ENCODE measurements at regions not wholly inside any gene's neighbourhood (a gene's known extent, or its start where the extent isn't known, plus 50 kb on each side); places are given as distances from the start of the nearest gene placed in this dataset.
"Not testable (repeated sequence)": the region's sequence is repeated elsewhere in the genome, so short reads cannot be mapped to it uniquely, and the experiment has no call there.

- Histone ChIP-seq H3K4me2 (peak overlapping the region; percentile 82), H4K20me1 (peaks cover 44% of the 10 kb centered on the region; the same call in 1 of the 2 replicates), H3K9me3 (no peaks in the 10 kb centered on the region), H3K27me3 (no peaks in the 10 kb centered on the region), H3K4me1 (peaks cover 61% of the 10 kb centered on the region), H3K4me3 (peak overlapping the region; percentile 15), H3K36me3 (peaks cover 22% of the 10 kb centered on the region), H3K9ac (peak overlapping the region; percentile 66; the same call in 1 of the 2 replicates), H3K27ac (peak overlapping the region; percentile 32)
- no peak for TF ChIP-seq Cebpa-rat (IDR thresholded peaks at IDR 0.05)
Observed at GRCh38 chr7:130957137-130957513, 223.1 kb upstream of the KLF14 start.

GRCh38 chr7:130957722-130958435 is 223.9 kb upstream of the KLF14 start:
- Histone ChIP-seq H3K4me1 (peaks cover 68% of the 10 kb centered on the region), H3K4me2 (peak overlapping the region; percentile 82), H4K20me1 (peaks cover 37% of the 10 kb centered on the region; the same call in 1 of the 2 replicates), H3K36me3 (peaks cover 16% of the 10 kb centered on the region)
- not testable (repeated sequence) for H3K27me3 ChIP-seq, H3K9ac ChIP-seq, H3K4me3 ChIP-seq, H3K27ac ChIP-seq, H3K9me3 ChIP-seq

GRCh38 chr7:130958846-130959245 is 224.8 kb upstream of the KLF14 start:
- no peak for TF ChIP-seq Cebpa-rat (IDR thresholded peaks at IDR 0.05)

GRCh38 chr7:130959743-130960207 is 225.8 kb upstream of the KLF14 start:
- H3K27ac ChIP-seq: peak overlapping the region; percentile 83
- H3K4me2 ChIP-seq: peak overlapping the region; percentile 80
- H3K9me3 ChIP-seq: no peaks in the 10 kb centered on the region
- peaks cover 31% of the 10 kb centered on the region; the same call in 1 of the 2 replicates for H4K20me1 ChIP-seq
- peaks cover 79% of the 10 kb centered on the region for H3K4me1 ChIP-seq
- no peaks in the 10 kb centered on the region for H3K27me3 ChIP-seq
- peak overlapping the region; percentile 66 for H3K4me3 ChIP-seq
- TF ChIP-seq Cebpa-rat (IDR thresholded peaks at IDR 0.05): no peak
- peaks cover 9% of the 10 kb centered on the region; the same call in 1 of the 2 replicates for H3K36me3 ChIP-seq
- H3K9ac ChIP-seq: peak overlapping the region; percentile 82

More at GRCh38 chr7:130958846-130959245, 224.8 kb upstream of the KLF14 start:
- no peak overlapping the region for H3K27ac ChIP-seq
- no peak overlapping the region for H3K4me3 ChIP-seq
- H3K27me3 ChIP-seq: no peaks in the 10 kb centered on the region
- H3K9me3 ChIP-seq: no peaks in the 10 kb centered on the region
- peaks cover 16% of the 10 kb centered on the region for H3K36me3 ChIP-seq
- H3K4me1 ChIP-seq: peaks cover 74% of the 10 kb centered on the region
- no peak overlapping the region for H3K9ac ChIP-seq
- peak overlapping the region; percentile 82 for H3K4me2 ChIP-seq
- H4K20me1 ChIP-seq: peaks cover 37% of the 10 kb centered on the region; the same call in 1 of the 2 replicates

- Histone ChIP-seq H3K27ac (peak overlapping the region; percentile 83), H3K4me2 (peak overlapping the region; percentile 80), H3K9me3 (no peaks in the 10 kb centered on the region), H3K27me3 (no peaks in the 10 kb centered on the region), H3K9ac (peak overlapping the region; percentile 82), H3K4me3 (peak overlapping the region; percentile 66), H3K36me3 (peaks cover 3% of the 10 kb centered on the region; the same call in 1 of the 2 replicates), H3K4me1 (peaks cover 74% of the 10 kb centered on the region), H4K20me1 (peaks cover 25% of the 10 kb centered on the region; the same call in 1 of the 2 replicates)
- no peak for TF ChIP-seq Cebpa-rat (IDR thresholded peaks at IDR 0.05)
Observed at GRCh38 chr7:130960208-130960988, 226.4 kb upstream of the KLF14 start.

GRCh38 chr7:130961128-130961601 is 227.2 kb upstream of the KLF14 start:
- Histone ChIP-seq H4K20me1 (peaks cover 17% of the 10 kb centered on the region; the same call in 1 of the 2 replicates), H3K9me3 (no peaks in the 10 kb centered on the region), H3K27ac (peak overlapping the region; percentile 83), H3K4me2 (peak overlapping the region; percentile 80), H3K4me3 (peak overlapping the region; percentile 66), H3K36me3 (no peaks in the 10 kb centered on the region), H3K4me1 (peaks cover 67% of the 10 kb centered on the region), H3K27me3 (no peaks in the 10 kb centered on the region), H3K9ac (peak overlapping the region; percentile 82)
- TF ChIP-seq Cebpa-rat (IDR thresholded peaks at IDR 0.05): no peak

GRCh38 chr7:130962109-130962508 is 228.1 kb upstream of the KLF14 start:
- peak overlapping the region; percentile 13; the same call in 1 of the 2 replicates for H3K9ac ChIP-seq
- peaks cover 57% of the 10 kb centered on the region for H3K4me1 ChIP-seq

GRCh38 chr7:130963339-130963738 is 229.3 kb upstream of the KLF14 start:
- TF ChIP-seq Cebpa-rat (IDR thresholded peaks at IDR 0.05): no peak
- H3K4me2 ChIP-seq: no peak overlapping the region
- no peaks in the 10 kb centered on the region for H3K9me3 ChIP-seq
- H4K20me1 ChIP-seq: no peaks in the 10 kb centered on the region
- no peaks in the 10 kb centered on the region for H3K27me3 ChIP-seq
- no peaks in the 10 kb centered on the region for H3K36me3 ChIP-seq
- no peak overlapping the region for H3K4me3 ChIP-seq
- H3K9ac ChIP-seq: no peak overlapping the region
- no peak overlapping the region for H3K27ac ChIP-seq
- H3K4me1 ChIP-seq: peaks cover 45% of the 10 kb centered on the region

More at GRCh38 chr7:130962109-130962508, 228.1 kb upstream of the KLF14 start:
- Histone ChIP-seq H3K4me3 (no peak overlapping the region), H3K36me3 (no peaks in the 10 kb centered on the region), H4K20me1 (peaks cover 8% of the 10 kb centered on the region; the same call in 1 of the 2 replicates), H3K27me3 (no peaks in the 10 kb centered on the region), H3K4me2 (peak overlapping the region; percentile 80), H3K9me3 (no peaks in the 10 kb centered on the region), H3K27ac (peak overlapping the region; percentile 45)
- TF ChIP-seq Cebpa-rat (IDR thresholded peaks at IDR 0.05): no peak

GRCh38 chr7:130965515-130965914 is 231.5 kb upstream of the KLF14 start:
- no peak for TF ChIP-seq Cebpa-rat (IDR thresholded peaks at IDR 0.05)
- Histone ChIP-seq H3K27me3 (no peaks in the 10 kb centered on the region), H4K20me1 (no peaks in the 10 kb centered on the region), H3K9ac (no peak overlapping the region), H3K4me3 (no peak overlapping the region), H3K4me1 (peaks cover 27% of the 10 kb centered on the region), H3K4me2 (no peak overlapping the region), H3K36me3 (no peaks in the 10 kb centered on the region), H3K9me3 (no peaks in the 10 kb centered on the region), H3K27ac (no peak overlapping the region)
